HG03025 (cell line): ENCODE measurements at regions not wholly inside any gene's neighbourhood (a gene's known extent, or its start where the extent isn't known, plus 50 kb on each side); places are given as distances from the start of the nearest gene placed in this dataset.
A peak's percentile ranks its signal among the peaks of the same experiment; 100 is the strongest.
"Not testable (repeated sequence)": the region's sequence is repeated elsewhere in the genome, so short reads cannot be mapped to it uniquely, and the experiment has no call there.

ENCODE experiments used
- ATAC-seq: cut with Tn5 transposase; IDR thresholded peaks from one replicate; pipeline ENCODE4 v1.9.1; 2021; ENCODE audit warnings: mild to moderate bottlenecking, moderate library complexity; ENCODE audit not compliant: unreplicated experiment, low FRiP score

DNA sequence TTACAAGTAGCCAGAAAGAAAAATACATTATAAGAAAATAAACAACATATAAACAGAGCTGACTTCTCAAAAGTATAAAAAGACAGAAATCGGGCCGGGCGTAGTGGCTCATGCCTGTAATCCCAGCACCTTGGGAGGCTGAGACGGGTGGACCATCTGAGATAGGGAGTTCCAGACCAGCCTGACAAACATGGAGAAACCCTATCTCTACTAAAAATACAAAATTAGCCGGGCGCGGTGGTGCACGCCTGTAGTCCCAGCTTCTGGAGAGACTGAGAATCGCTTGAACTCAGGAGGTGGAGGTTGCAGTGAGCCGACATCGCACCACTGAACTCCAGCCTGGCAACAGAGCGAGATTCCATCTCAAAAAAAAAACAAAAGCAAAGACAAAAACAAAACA lies 373.3 kb upstream of the ARPP21 start:
- ATAC-seq, result not testable (repeated sequence)

DNA sequence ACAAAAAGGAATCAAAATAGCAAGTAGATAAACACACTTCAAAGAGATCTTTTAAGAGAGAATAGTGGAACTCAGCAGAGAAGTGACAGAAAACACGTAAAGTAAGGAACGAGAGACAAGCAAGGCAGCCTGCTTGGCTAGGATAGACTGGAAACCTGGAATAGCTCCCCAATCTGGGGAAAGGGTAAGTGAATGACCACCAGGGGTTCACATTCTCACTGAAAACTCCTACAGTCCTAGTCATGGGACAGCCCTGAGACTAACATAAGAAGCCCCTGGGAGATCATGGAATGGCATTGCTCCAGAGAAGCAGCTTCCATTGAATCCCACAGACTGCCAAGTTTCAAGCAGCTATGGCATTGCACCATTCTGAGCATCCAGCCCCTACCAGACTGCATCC lies 363.6 kb upstream of the ARPP21 start:
- no peak for ATAC-seq

DNA sequence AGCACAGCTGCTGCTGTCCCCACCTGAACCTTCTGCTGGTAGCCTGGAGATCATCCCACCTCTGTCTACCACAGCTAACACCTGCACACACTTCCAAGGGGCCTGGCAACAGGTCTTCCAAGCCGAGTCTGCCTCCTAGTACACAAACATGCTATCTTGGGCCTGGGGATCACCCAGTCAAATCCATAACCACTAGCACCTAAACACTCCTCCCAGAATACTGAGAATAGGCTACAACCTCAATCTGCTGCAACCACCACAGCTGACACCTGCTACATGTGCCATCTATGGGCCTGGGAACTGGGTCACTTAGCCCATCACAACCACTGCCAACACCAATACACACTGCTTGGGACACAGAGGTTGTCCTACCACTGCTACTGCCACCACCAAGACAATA lies 362.8 kb upstream of the ARPP21 start:
- no peak for ATAC-seq

DNA sequence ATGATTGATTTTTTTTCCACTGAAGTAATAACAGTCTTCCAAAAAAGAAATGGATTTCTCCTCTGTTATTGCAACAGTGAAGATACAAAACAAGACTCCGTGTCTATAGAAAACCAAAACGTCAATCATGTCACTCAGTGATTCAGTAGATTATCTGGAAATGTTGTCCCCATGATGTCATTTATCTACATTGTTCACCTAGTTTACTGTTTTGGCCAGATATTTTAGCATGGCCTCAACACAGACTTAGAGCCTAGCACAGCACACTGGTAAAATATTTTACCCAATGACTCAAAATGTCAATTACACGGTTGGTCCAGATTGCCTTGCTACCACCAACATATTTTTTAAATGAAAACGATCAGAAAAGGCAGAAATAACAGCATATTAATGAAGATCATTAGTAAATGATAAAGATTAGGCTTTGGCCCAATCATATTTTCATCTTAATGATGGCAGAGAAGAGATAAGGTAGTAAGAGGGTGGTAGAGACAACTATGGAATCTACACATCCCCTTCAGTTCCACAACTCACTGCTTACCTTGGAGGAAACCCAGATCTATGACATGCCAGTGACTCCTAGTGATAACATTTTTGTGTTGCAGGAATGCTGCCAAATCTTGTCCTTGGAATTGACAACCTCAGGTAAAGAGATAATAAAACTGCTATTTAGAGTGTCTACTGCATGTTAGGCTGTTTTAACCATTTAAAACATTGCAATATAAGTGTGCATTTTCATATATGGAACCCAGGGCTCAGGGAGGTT lies 347.7 kb upstream of the ARPP21 start:
- no peak for ATAC-seq

DNA sequence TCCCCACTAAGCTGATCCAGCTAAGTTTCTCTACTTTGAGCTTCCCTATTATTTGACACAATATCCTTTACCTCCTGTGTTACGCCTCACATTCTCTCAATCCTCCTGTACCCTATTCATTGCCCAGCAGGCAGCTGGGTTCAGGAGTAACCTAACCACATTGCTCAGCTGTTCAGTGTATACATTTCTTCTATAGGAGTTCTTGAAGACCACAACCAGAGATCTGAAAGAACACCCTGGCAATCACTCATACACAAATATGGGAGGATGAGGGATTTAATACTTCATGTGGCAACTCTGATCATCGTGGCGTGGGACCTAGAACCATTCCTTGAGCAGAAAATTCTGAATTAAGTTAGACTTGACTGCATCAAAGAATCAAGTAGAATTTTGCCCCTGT lies 346.8 kb upstream of the ARPP21 start:
- no peak for ATAC-seq

DNA sequence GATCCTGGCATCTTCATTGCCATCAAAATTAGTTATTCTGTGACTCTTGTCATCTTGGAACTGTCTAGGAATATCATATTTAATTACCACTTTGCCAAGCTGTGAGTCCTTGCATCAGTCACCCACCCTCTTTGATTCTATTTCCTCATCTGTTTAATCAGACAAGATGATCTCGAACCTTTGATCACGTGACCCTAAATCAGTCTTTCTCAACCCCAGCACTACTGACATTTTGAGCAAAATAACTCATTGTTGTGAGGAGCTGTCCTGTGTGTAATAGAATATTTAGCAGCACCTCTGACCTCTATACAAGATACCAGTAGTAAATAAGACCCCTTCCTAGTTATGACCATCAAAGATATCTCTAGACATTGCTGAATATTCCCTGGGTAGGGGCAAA lies 343.4 kb upstream of the ARPP21 start:
- ATAC-seq, result no peak

DNA sequence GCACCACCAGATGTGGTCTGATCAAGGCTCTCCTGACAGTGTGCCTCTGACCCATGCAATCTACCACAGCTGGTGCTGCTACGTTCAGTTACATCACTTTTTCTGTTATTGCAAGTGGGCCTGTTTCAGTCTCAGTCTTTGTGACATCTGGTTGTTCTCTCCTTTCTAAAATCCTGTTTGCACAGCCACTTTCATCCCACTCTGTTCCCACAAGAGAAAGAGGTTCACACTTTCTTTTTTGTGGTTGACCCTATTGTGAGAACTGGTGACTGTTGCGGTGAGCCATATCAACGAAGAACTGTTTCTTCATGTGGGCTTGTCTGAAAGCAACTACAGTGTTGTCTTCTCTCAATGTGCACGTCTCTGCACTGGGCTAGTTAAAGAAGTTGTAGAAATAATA lies 342.8 kb upstream of the ARPP21 start:
- peak; percentile 88 for ATAC-seq

DNA sequence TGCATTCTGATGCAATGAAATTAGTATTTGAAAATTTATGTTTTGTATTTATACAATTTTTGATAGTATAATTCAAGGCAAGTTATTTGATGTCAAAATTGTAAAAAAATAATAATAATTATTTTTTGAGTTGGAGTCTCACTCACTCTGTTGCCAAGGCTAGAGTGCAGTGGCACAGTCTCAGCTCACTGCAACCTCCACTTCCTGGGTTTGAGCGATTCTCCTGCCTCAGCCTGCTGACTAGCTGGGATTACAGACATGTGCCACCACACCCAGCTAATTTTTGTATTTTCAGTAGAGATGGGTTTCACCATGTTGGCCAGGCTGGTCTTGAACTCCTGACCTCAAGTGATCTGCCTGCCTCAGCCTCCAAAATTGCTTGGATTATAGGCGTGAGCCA lies 342.4 kb upstream of the ARPP21 start:
- ATAC-seq, result not testable (repeated sequence)

DNA sequence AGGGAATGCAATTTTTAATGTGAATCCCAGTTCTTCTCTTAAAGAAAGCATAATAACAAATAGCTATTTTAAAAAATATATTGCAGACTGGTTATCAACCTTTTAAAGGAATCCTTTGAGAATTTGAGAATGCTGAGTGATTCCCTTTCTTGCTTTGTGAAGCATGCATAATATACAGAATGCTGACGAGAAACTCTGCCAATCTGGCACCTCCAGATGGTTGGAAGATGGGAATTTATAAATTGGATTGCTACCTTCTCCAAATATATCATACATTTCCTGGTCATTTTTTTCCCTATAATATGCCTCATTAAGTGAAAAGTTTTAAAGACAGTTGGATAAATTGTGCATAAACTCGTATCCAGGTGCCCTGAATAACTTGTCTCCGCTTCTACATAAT lies 333.9 kb upstream of the ARPP21 start:
- no peak for ATAC-seq

DNA sequence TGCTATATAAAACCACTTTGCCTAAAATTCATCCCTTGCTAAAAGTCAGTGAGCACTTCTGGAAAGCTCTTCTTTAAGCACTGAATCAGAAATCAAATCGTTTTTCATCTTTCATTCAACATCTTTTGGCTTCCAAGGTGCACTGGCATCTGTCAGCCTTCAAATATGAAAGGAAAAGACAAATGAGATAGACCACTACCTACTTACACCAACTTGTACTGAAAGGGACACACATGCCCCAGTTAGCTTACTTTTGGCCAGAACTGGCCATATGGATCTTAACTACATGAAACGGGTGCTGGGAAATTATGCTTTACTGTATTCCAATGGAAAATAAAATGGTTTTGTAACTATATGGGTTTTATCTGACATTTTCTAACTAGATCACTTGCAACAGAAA lies 332.0 kb upstream of the ARPP21 start:
- ATAC-seq, result no peak

DNA sequence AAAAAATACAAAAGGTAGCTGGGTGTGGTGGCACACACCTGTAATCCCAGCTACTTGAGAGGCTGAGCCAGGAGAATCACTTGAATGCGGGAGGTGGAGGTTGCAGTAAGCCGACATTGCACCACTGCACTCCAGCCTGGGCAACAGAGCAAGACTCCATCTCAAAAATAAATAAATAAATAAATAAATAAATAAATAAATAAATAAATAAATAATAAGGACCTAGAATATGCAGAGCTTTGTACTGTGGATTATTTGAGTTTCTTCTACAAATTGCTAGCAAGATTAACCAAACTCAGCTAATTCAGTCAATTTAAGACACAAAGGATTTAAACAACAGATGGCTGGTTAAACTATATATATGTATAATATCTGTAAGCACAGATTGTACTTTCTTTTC lies 322.5 kb upstream of the ARPP21 start:
- not testable (repeated sequence) for ATAC-seq

DNA sequence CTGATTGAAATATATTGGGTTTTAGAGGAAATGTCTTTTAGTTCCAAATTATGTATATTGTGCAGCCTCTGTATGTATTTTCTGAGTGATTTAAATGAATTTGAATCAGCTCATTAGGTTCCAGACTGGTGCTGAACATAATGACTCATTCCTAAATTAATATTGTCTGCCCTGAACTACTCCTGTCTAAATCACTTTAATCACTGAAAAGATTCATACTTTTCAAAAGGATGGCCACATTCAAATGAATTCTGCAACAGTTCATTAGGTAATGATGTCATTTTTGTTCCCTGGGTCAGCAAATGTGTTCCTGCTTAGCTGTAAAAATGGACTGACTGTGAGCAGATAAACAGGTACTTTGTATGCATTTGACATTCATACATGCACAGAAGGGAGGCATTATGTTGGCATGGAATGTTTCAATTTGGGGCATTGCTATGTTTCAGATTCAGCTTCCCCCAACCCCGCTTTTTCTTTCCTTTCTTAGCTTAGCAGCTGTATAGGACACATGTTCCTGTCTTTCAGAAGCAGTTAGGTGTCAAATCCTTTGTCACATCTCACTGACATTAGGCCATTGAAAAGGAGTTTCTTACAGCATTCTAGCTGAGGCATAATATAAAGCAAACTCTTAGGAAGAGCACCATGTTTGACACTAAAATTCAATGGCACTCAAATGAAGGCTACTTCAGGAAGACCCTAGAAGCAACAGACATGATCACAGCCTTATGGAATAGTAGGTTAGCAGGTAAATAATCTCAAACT lies 318.5 kb upstream of the ARPP21 start:
- ATAC-seq, result no peak

DNA sequence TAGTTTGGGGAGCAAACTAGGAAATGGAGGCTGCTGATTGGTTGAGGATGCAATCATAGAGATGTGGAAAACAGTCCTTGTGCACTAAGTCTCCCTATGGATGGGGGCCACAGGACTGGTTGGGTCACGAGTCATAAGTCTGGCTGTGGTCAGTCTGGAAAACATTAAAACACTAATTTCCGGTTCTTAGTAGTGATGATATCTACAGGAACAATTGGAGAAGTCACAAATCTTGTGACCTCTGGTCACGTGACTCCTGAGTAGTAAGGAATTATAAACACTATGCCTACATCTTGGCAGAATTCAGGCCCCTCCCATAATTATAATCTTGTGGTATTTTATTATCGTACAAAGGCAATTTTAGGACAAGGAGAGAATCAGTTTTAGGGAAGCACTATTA lies 317.3 kb upstream of the ARPP21 start:
- ATAC-seq, result no peak

DNA sequence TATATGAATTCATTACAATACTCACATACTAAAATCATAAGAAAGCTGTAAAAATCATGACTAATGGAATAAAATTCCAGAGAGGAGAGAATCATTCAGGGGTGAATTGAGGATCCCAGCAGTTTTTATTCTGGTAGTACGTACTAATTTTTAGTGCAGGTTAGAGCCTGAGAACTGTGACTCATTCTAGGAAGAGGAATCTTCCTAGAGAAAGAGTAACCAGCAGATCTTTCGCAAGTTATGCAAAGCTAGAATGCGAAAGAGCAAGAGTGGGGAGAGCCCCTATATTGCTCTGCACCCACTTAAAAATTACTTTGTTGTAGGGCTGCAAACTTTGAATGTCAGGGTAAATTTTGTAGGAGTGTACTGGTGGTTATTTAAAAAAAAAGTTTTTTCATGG lies 303.6 kb upstream of the ARPP21 start:
- no peak for ATAC-seq

DNA sequence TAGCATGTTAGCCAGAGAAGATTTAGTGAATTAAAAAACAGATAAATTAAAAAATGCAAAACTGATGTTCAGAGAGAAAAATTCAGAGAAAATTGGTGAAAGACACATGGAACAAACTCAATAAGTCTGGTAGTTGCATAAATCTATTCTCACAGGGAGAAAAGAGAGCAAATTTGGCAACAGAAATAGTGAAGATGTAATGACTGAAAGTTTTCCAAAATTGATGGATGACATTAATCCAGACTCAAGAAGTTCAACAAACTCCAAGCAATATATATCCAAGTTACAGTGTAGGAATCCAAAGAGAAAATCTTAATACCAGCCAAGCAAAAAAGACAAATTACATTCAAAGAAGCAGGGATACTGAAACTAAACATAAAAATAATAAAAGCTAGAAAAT lies 302.7 kb upstream of the ARPP21 start:
- no peak for ATAC-seq

DNA sequence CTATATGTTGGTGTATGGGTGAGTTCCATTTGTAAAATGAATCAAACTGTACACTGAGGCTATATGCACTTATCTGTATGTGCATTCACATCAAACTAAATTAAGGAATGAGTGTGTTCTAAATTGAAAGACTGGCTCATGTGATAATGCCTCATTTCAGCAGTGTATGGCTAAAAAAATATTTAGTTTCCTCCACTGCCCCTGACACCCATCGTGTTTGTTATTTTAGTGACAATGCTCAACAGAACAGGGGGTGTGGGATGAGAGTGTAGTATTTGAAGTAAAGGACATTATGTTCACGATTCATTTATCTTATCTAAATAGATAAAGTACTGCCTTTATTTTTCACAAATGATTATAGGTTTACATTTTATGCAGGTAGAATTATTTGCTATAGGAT lies 301.1 kb upstream of the ARPP21 start:
- no peak for ATAC-seq

DNA sequence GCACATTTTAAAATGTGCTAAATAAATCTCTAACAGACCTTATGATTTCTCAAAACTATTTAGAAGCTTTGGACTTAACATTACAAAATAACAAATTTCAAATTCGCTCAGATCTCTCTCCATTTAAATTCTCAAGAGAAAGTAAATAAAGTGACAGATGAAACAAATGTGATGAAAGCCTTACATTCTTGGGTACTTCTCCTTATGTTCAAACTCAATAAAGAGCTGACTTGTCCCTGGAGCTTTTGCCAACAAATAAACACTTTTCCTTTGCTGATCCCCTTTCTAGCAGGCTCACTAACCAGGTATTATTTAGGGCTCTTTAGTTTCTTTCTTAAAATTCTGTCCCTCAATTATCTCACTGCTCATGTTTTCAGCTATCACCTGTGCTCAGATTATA lies 259.1 kb upstream of the ARPP21 start:
- no peak for ATAC-seq

DNA sequence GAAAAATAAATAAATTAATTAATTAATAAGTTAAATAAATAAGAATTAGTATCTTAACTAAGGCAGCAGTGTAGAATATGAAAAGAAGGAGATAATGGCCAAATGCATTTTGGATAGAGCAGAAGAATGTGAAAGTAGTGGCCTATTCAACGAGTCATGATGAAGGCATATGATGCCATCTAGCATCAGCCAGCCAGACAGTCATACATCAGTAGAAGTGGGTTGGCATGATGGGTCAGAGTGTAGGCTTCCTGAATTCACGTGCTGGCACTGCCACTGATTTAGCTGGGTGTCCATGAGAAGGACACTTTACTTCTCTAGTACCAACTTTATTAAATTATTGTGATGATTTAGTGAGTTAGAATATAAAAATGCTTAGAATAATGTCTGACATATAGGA lies 256.1 kb upstream of the ARPP21 start:
- no peak for ATAC-seq

DNA sequence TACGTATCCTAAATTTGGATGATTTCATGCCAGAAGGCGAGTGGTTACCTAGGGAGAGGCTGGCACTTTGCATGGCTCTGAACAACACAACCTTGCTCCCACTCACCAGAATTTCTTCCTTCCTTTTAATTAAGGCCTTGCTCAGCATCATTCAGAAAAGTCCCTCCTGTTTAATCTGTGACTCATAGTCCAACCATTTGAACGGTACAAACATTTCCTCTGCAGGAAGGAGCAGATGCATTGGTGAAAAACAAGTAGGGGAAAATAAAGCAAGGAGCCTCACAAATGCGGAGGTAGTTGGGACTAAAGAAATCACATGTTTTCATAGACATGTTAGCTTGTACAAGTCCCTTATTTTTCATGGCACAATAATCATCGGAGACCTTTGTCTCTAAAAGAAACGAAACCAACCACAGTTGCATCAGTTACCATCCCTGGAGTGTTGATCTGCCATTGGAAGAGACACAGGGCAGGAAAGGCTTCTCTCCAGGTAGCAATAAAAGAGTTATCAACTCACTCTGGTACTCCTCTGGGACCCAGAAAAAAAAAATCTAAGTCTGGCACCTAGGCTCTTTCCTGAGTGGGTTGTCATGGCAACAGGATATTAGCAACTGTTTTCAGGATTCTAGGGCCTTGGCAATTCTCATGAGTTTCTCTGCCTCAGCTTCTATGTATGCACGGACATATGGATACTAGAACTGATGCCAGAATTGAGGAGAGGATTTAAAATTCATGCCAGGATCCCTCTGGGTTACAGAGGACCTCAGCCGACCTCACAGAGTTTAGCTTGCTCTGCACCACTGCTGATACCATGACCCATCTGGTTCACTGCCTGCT lies 255.4 kb upstream of the ARPP21 start:
- no peak for ATAC-seq

DNA sequence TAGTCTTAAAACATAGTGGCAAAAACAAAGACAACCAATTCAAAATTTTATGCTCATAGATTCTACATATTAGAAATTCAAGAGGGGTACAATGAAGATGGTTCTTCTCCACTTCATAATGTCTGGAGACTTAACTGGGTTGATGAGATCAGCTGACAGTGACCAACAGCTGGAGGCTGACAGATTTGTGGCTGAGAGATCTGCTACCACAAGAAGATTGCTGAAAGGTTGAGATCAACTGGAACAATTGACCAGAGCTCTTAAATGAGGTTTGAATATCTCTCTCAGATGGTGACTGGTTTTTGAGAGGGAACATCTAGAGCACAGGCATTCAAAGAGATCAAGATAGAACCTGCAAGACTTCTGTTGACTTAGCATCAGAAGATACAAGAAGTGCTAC lies 254.1 kb upstream of the ARPP21 start:
- no peak for ATAC-seq

DNA sequence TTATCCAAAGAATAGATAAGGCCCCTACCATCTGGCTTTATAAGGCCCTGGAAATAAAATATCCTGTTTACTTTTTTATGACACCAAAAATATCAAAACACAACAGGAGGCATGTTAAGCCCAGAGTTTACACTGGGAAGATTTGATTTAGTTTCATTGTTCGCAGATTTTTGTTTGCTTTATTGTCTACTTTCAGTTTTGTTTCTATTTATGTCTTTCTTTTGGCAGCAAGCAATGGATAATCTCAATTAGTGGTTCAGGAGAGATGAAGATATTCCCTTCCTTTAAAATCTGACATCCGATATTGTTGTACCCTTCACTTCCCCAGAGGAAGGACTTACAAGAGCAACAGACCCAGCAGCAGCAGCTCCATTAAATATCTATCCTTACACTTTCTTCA lies 249.4 kb upstream of the ARPP21 start:
- no peak for ATAC-seq
